ENCODE measurements at regions not wholly inside any gene's neighbourhood (a gene's known extent, or its start where the extent isn't known, plus 50 kb on each side); places are given as distances from the start of the nearest gene placed in this dataset.
"Not testable (repeated sequence)": the region's sequence is repeated elsewhere in the genome, so short reads cannot be mapped to it uniquely, and the experiment has no call there.

DNA sequence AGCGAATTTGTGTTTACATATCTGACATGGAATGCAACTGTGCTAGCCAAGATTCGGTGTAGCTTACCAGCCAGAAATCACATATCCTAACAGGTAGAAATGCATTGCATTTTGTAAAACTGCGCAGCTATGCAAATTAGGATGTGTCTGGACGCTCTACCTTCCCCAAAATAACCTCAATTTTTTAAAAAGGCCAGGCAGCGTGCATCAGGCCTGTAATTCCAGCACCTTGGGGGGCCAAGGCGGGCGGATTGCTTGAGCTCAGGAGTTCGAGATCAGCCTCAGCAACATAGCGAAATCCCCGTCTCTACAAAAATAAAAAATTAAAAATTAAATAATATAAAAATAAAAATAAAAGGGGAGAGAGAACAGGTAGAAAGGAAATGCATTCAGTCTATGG, 305.0 kb downstream of the TYW1 start:
- DNase-seq: peak in 1 of 2 experiments; percentile 27

DNA sequence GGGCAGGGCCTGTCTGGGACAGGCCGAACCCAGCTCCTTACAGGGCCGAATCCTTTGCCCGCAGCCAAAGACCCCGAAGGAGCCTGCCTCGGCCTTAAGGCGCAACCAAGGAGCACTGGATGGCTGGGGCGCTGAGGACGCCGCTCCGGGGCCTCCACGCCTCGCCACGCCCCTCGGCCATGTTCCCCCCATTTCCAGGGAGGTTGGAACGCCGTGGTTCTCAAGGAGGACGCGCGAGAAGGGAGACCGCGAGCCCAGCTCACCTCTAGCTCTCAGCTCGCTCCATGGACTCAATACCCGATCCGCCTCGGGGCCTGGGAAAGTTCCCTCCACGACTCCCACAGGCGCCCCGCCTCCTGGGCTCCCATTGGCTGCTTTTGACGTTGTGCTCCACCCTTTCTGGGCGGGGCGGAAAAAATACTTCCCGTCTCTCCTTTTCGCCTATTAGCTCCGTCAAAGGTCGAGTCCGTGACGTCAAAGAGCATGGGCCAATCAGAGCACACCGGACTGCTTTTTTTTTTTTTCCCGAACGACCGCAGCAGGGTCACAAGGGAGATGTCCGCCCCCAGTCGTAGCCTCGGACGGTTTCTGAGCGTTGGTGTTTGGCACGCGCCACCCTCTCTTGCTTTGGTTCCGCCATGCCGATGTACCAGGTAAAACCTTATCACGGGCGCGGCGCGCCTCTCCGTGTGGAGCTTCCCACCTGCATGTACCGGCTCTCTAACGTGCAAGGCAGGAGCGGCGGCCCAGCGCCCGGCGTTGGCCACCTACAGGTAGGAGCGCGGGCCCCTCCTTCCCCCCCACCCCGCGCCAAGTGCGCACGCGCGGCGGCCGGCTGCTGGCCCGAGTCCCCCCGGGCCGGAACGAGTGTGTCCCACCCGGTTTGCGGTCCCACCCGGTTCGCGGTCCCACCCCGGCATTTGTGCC, 305.7 kb downstream of the TYW1 start:
- peak; percentile 97 to 99 for DNase-seq

DNA sequence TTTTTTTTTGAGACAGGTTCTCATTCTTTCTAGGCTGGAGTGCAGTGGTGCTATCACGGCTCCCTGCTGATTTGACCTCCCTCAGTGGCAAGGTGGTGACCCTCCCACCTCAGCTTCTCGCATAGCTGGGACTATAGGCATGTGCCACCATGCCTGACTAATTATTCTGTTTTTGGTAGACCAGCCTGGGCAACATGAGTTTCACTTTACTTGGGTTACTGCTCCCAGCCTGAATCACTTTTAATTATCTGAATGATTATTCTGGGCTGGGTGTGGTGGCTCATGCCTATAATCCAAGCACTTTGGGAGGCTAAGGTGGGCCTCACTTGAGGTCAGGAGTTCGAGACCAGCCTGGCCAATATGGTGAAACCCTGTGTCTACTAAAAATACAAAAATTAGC, 308.2 kb downstream of the TYW1 start:
- DNase-seq: not testable (repeated sequence)

DNA sequence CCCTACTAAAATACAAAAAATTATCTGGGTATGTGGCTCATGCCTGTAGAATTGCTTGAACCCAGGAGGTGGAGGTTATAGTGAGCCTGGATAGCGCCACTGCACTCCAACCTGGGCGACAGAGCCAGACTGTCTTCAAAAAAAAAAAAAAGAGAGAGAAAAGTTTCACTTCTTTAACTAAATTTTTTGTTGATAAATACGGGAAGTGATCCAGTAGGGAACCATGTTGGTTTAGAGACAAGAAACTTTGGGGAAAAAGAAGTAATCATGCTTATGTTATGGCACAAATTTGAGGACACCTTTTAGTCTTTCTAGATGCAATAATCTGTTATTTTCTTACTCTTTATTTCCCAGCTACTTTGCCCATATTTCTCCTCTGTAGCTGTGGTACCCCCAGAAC, 309.7 kb downstream of the TYW1 start:
- no peak for DNase-seq

DNA sequence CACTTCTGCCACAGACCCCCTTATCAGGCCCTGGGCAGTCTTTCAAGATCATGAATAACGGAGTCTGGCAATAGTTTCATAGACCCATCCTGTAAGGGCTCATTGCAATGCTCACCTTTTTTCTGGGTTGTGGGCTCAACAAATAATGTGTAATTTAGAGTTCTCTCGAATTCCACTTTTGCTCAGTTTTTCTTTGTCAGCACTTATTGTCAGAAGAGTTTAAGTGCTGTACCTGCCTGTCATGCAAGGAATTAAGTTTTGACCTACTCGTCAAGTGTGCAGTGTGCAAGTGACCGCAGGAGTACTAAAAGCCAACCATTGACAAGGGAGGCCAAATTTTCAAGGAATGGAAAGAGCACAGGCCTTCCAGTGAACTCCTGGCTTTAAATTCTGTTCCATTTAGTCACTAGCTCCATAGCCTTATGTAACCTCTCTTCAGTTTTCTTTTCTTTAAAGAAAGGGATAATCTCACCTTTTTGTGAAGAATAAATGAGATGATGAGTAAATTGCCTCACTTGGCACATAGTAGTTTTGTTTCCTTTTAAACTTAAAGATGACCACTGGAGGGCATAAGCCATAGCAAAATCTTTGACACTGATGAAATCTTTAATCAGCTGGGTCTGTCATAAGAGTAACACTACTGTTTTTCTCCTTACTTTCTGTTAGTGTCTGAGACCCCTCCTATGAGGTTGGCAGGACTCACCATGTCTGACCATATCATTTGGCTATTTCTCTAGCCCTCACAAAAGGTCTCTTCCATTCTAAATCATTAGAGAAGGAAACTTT, 313.3 kb downstream of the TYW1 start:
- DNase-seq: no peak

DNA sequence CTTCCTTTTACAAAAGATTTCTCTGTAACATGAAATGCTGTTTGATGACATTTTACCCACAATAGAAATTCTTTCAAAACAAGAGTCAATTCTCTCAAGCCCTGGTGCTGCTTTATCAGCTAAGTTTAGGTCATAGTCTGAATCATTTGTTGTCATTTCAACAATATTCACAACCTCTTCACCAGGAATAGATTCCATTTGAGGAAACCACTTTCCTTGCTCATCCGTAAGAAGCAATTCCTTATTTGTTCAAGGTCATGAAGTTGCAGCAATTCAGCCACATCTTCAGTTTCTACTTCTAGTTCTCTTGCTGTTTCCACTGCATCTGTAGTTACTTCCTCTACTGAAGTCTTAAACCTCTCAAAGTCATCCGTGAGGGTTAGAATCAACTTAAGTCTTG, 315.3 kb downstream of the TYW1 start:
- DNase-seq: no peak

DNA sequence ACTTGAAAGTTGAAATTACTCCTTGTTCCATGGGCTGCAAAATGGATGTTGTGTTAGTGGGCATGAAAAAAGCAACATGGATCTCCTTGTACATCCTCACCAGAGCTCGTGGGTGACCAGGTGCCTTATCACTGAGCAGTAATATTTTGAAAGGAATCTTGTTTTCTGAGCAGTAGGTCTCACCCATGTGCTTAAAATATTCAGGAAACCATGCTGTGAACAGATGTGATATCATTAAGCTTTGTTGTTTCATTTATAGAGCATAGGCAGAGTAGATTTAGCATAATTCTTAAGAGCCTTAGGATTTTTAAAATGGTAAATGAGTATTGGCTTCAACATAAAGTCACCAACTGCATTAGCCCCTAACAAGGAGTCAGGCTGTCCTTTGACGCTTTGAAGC, 316.6 kb downstream of the TYW1 start:
- no peak for DNase-seq

DNA sequence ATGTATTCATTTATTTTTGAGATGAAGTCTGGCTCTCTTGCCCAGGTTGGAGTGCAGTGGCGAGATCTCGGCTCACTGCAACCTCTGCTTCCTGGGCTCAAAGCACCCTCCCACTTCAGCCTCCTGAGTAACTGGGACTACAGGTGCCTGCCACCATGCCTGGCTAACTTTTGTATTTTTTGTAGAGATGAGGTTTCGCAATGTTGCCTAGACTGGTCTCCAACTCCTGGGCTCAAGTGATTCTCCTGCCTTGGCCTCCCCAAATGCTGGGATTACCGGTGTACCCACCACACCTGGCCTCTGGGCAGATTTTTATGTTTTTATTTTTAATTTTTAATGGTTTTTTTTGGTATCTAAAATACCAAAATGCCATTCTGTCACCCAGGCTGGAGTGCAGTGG, 320.3 kb downstream of the TYW1 start:
- not testable (repeated sequence) for DNase-seq

DNA sequence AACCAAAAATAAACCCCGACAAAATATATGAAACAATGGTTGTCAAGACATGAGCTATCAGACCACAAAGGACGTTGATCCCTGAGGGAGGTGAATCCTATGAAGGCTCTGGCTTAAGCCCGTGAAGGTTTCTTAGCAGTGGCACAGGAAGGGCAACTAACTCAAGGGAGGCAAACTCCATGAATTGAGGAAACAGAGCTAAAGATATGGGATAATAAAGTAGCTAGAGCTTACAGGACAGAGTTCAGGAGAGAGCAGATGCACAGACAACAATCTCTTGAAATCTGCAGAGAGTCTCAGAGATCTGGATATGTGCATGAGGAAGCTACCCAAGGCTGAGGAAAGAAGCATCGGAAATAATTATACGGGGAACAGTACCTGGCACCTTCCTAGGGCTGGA, 331.6 kb downstream of the TYW1 start:
- not testable (repeated sequence) for DNase-seq

DNA sequence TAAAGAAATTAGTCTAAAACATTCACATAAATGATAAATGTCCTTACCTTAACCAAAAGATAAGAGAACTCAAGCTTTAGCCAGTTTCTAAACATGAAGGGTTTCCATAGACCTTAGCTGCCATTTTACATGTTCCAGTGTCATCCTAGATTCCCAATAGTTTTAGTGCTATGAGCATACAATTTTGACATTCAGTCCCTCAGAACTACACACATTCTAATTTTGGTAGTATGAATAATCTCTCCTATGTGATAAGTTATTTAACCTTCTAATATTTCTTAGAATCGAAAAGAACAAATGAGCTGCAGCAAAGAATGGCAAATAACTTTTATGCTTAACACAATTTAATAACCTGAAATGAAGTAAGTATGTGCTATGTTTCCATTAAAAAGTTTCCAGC, 338.5 kb downstream of the TYW1 start:
- not testable (repeated sequence) for DNase-seq

DNA sequence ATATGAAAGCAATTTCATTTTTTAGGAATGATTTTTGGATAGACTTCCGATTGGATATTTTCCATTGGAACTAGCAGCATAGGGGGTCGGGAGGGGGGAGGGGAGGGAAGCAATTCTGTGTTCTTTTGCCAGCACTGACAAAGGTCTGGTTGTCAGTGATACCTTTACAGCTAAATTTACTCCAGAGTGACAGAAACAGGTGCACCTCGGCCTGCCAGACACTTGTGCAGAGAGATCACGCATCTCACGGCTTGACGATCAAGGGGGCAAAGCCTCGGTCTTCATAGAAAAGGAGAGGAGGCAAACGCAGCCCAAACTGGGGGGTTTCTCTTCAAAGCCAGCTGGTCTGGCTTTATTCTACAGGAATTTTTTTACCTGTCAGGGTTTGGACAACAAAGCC, 339.0 kb downstream of the TYW1 start:
- not testable (repeated sequence) for DNase-seq

DNA sequence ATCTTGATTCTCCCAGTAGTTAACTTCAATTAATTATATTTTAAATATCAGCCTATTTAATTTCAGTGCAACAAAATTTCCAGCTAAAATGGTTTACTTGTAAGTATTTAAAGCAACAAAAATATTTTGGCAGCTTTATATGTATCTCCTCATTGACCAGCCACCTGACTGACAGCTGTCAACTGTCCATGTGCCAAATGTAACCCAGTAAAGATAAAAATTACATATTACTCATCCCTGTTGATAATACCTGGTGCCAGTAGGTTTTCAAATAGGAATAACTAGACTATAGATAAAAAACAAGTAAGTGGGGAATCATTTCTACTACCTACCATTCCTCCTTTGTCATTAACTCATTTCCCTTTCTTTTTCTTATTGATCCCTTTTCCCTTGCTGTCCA, 341.9 kb downstream of the TYW1 start:
- not testable (repeated sequence) for DNase-seq

DNA sequence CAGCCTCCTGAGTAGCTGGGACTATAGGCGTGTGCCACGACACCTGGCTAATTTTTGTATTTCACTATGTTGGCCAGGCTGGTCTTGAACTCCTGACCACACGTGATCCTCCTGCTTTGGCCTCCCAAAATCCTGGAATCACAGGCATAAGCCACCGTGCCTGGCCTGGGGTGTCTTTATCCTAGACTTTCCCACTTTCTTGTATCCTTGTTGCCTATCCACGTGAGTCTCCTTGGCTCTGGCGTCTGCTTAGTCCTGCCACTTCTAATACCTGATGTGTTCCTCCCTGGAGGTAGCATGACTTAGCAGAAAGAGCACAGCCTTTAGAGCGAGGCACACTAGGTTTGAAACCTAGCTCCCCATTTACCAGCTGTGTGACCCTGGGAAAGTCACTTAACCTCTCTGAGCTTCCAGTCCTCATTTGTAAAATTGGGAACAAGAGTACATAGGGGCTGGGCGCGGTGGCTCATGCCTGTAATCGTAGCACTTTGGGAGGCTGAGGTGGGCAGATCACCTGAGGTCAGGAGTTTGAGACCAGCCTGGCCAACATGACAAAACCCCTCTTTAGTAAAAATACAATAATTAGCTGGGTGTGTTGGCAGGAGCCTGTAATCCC, 344.6 kb downstream of the TYW1 start:
- DNase-seq: no peak

DNA sequence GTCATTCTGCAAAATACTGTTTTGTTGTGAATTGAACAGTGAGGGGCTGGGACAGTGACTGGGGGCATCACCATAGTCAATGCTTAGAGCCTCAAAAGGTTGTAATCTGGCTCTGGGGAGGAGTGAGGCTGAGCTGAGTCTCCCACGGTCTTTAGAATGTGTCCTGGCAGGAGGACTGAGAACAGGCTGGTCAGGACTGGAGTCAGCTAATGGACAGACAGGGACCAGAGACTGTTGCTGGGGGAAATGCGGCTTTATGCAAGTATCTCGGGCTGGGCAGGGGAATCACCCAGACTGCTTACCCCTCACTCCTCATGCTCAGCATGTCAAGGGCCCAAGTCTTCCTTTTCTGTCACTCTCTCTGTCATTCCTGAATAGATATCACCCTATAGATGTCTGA, 346.5 kb downstream of the TYW1 start:
- no peak for DNase-seq

DNA sequence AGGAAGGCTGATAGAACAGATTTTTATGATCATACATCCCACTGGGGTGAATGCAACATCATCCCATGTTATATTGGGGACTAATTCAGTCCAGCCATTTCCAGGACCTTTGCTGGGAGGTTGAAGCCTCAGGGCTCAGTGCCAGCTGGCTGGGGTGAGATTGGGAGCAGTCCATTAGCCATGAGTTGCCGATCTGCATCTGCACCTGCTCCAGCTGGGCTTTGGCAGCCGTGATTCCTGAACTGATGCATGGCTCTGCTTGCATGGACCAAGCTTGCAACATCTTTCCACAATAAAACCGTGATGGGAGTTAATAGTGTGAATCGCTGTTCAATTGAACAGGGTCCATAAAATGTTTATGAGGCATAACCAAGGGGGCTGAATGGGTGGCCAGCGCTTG, 346.9 kb downstream of the TYW1 start:
- no peak for DNase-seq

DNA sequence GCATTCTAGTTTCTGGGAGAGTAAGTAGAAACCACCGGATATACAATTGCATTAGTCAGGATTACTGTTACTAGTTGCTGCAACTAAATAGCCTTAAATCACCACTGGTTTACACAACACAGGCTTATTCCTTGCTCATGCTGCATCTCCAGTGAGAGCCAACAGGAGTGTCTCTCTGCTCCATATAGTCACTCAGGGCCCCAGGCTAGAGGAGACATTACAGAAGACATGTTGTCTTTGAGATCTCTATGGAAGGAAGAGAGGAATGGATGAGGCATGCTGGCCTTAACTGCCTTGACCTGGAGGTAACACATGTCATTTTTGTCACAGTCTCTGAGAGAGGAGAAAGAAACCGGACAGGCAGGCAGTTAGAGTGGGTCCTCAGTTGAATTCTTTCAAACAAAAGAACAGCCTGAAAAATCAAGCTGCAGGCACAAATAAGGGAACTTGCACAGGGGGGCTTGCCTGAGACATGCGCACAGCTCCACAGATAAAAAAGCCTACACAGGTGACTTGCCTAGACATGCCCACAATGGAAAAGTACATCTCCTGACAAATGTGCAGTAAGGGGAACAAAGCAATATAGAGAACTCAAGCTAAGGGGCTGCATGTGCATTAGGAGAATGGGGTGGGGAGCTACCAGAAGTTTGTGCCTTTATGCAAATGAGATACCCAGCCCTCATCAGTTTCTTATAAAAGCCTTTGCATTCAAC, 348.0 kb downstream of the TYW1 start:
- DNase-seq: no peak

DNA sequence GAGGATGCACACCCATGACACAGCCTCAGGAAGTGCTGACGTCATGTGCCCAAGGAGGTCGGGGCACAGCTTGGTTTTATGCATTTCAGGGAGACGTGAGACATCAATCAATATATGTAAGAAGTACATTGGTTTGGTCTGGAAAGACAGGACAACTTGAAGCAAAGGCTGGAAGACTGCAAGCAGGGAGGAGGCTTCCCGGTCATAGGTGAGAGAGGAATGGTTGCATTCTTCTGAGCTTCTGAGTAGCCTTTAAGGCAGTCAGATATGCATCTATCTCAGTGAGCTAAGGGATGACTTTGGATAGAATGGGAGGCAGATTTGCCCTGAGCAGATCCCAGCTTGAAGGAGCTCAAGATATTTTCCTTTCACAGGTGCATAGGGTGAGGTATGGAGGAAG, 349.5 kb downstream of the TYW1 start:
- DNase-seq: no peak

DNA sequence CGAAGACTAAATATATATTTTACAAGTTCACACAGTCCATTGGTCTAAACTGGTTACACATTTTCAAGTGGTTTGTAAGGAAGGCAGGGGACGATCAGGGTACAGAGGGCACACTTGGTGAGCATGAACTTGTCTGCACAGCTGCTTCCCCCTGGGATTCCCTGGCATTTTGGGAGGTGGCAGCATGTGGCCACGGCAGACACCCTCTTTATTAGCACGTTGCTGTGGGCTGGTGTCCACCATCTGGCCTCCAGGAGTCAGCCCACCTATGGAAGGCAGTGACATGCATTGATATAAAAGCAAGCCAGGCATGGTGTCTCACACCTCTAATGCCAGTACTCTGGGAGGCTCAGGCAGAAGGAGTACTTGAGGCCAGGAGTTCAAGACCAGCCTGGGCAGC, 350.2 kb downstream of the TYW1 start:
- no peak for DNase-seq

DNA sequence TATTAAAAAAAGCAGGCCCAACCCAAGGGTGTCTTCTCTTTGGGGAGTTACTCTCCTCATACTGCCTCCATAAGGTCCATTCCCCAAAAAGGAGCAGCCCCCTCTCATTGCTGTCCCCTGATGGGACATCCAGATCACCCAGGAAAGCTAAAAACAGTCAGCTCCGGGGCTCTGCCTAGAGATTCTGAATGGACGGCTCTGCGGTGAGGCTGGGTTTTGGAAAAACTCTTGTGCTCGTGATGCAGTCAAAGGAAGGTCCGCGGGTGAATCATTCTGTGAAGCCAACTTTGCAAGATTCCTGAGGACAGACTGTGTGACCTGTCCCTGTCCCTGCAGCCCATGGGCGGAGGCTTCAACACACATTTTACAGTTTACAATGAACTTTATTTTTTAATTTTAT, 351.5 kb downstream of the TYW1 start:
- no peak for DNase-seq

DNA sequence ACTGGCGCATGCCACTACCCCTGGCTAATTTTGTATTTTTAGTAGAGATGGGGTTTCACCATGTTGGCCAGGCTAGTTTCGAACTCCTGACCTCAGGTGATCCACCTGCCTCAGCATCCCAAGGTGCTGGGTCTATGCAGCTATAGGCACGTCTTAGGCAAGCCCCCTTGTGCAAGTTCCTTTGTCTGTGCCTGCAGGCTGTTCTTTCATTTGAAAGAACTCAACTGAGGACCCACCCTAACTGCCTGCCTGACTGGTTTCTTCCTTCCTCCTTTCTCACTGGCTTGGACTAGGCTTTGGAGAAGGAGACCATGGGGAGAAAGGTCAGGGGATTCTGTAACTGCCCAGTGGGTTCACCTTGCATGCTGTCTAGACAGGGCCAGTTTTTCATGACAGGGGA, 361.0 kb downstream of the TYW1 start:
- not testable (repeated sequence) for DNase-seq

DNA sequence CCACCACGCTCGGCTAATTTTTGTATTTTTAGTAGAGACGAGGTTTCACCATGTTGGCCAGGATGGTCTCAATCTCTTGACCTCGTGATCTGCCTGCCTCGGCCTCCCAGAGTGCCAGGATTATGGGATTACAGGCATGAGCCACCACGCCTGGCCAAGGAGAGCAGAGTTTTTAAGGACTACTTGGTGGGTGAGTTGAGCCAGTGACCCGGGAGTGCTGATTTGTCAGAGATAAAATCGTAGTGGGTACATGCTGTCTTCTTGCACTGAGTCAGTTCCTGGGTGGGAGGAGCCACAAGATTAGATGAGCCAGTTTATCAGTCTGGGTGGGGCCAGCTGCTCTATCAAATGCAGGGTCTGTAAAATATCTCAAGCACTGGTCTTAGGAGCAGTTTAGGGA, 361.7 kb downstream of the TYW1 start:
- DNase-seq: not testable (repeated sequence)

DNA sequence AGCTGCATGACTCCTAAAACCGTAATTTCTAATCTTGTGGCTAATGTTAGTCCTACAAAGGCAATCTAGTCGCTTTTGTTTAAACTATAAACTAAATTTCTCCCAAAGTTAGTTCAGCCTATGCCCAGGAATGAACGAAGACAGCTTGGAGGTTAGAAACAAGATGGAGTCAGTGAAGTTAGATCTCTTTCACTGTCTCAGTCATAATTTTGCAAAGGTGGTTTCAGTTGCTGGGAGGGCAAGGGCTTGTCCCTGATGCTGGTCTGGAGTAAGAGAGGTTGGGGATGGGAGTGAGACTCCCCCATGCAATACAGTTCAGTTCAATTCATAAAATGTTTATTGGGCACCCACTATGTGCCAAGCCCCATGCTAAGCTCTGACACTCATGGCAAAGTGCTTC, 362.1 kb downstream of the TYW1 start:
- DNase-seq: not testable (repeated sequence)

DNA sequence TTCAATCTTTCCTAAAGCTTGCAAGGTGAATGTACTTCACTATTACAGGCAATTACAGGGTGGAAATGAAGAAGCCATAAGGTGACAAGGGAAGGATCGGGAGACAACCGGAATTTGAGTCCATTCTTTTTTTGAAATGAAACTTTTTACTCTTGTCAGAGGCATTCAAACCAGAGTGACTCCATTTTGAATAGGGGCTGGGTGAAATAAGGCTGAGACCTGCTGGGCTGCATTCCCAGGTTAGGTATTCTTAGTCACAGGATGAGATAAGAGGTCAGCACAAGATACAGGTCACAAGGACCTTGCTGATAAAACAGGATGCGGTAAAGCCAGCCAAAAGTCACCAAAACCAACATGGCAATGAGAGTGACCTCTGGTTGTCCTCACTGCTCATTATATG, 363.3 kb downstream of the TYW1 start:
- DNase-seq: no peak
